Muscle of leg (tissue), 3 donors: ENCODE measurements at regions not wholly inside any gene's neighbourhood (a gene's known extent, or its start where the extent isn't known, plus 50 kb on each side); places are given as distances from the start of the nearest gene placed in this dataset.

Experiments used
- DNase-seq: peaks from one replicate; pipeline ENCODE4 v3.0.0; 2013
- H3K27ac ChIP-seq: one replicate; pipeline ENCODE4 v1.5.1; 2013; ENCODE audit warnings: mild to moderate bottlenecking, low read length, control low read depth
- H3K27me3 ChIP-seq: one replicate; pipeline ENCODE4 v1.6.1; 2013; ENCODE audit warnings: low read length; ENCODE audit not compliant: control insufficient read depth, insufficient read depth
- H3K36me3 ChIP-seq: one replicate; pipeline ENCODE4 v1.6.1; 2013; ENCODE audit warnings: low read length; ENCODE audit not compliant: control insufficient read depth, insufficient read depth
- H3K4me1 ChIP-seq: one replicate; pipeline ENCODE4 v1.6.1; 2013; ENCODE audit warnings: low read length; ENCODE audit not compliant: control insufficient read depth, insufficient read depth
- H3K4me3 ChIP-seq: one replicate; pipeline ENCODE4 v1.5.1; 2013; ENCODE audit warnings: low read length, control low read depth
- H3K9me3 ChIP-seq: replicated peaks from 2 replicates; pipeline ENCODE4 v1.6.1; 2013; ENCODE audit warnings: low read depth, low read length; ENCODE audit not compliant: control insufficient read depth
- WGBS: methylation state at CpG from one replicate; pipeline ENCODE4 v1.1.5; 2013; ENCODE audit warnings: missing lambda C conversion rate; ENCODE audit not compliant: insufficient coverage; 5-methylcytosine and 5-hydroxymethylcytosine counted together

GRCh38 chr10:83522456-83522855, 616.9 kb upstream of the GHITM start:
- no peak for DNase-seq
- Histone ChIP-seq H3K27ac (peak overlapping the region; percentile 15), H3K27me3 (no peaks in the 10 kb centered on the region), H3K4me1 (peaks cover 4% of the 10 kb centered on the region), H3K4me3 (no peak overlapping the region), H3K36me3 (no peaks in the 10 kb centered on the region), H3K9me3 (peaks cover 5% of the 10 kb centered on the region)

GRCh38 chr10:83522881-83523386, 616.4 kb upstream of the GHITM start:
- Histone ChIP-seq H3K27ac (peak overlapping the region; percentile 15), H3K4me1 (peaks cover 4% of the 10 kb centered on the region), H3K36me3 (no peaks in the 10 kb centered on the region), H3K9me3 (peaks cover 7% of the 10 kb centered on the region), H3K4me3 (no peak overlapping the region), H3K27me3 (no peaks in the 10 kb centered on the region)
- DNase-seq: peak; percentile 76
- 31% methylated on average over 2 of the region's 3 CpGs for WGBS

GRCh38 chr10:83527934-83528333, 611.4 kb upstream of the GHITM start:
- DNase-seq: no peak
- no peak overlapping the region for H3K4me3 ChIP-seq
- no peaks in the 10 kb centered on the region for H3K36me3 ChIP-seq
- peaks cover 2% of the 10 kb centered on the region for H3K4me1 ChIP-seq
- no peaks in the 10 kb centered on the region for H3K27me3 ChIP-seq
- H3K27ac ChIP-seq: no peak overlapping the region
- peaks cover 10% of the 10 kb centered on the region for H3K9me3 ChIP-seq

GRCh38 chr10:83533290-83533689, 606.0 kb upstream of the GHITM start:
- no CpG with 5 or more reads among the region's 1 CpG for WGBS
- DNase-seq: no peak
- Histone ChIP-seq H3K4me1 (no peaks in the 10 kb centered on the region), H3K27me3 (no peaks in the 10 kb centered on the region), H3K36me3 (no peaks in the 10 kb centered on the region), H3K9me3 (peaks cover under 1% of the 10 kb centered on the region), H3K27ac (no peak overlapping the region), H3K4me3 (no peak overlapping the region)

GRCh38 chr10:83536426-83536825, 602.9 kb upstream of the GHITM start:
- Histone ChIP-seq H3K4me1 (peaks cover 6% of the 10 kb centered on the region), H3K9me3 (no peaks in the 10 kb centered on the region), H3K36me3 (no peaks in the 10 kb centered on the region), H3K27ac (no peak overlapping the region), H3K4me3 (no peak overlapping the region), H3K27me3 (no peaks in the 10 kb centered on the region)
- no CpG with 5 or more reads among the region's 4 CpGs for WGBS
- DNase-seq: no peak

- Histone ChIP-seq H3K4me1 (peaks cover 6% of the 10 kb centered on the region), H3K27me3 (no peaks in the 10 kb centered on the region), H3K36me3 (no peaks in the 10 kb centered on the region), H3K27ac (no peak overlapping the region), H3K4me3 (no peak overlapping the region), H3K9me3 (no peaks in the 10 kb centered on the region)
- peak; percentile 17 for DNase-seq
Observed at GRCh38 chr10:83538047-83538446, 601.3 kb upstream of the GHITM start.

- DNase-seq: peak; percentile 99
- H3K27ac ChIP-seq: peak overlapping the region; percentile 74
- no peaks in the 10 kb centered on the region for H3K36me3 ChIP-seq
- peaks cover 10% of the 10 kb centered on the region for H3K4me1 ChIP-seq
- no peaks in the 10 kb centered on the region for H3K9me3 ChIP-seq
- no peaks in the 10 kb centered on the region for H3K27me3 ChIP-seq
- H3K4me3 ChIP-seq: no peak overlapping the region
- 20% methylated on average over 2 of the region's 2 CpGs for WGBS
Observed at GRCh38 chr10:83539528-83540308, 599.6 kb upstream of the GHITM start.

- H3K4me1 ChIP-seq: peaks cover 10% of the 10 kb centered on the region
Observed at GRCh38 chr10:83541046-83541445, 598.3 kb upstream of the GHITM start.

GRCh38 chr10:83542774-83543411, 596.4 kb upstream of the GHITM start:
- H3K27me3 ChIP-seq: no peaks in the 10 kb centered on the region
- no peak overlapping the region for H3K4me3 ChIP-seq
- H3K4me1 ChIP-seq: peaks cover 13% of the 10 kb centered on the region
- 47% methylated on average over 4 of the region's 4 CpGs for WGBS
- no peaks in the 10 kb centered on the region for H3K9me3 ChIP-seq
- no peak overlapping the region for H3K27ac ChIP-seq
- peak; percentile 59 for DNase-seq
- H3K36me3 ChIP-seq: no peaks in the 10 kb centered on the region

More at GRCh38 chr10:83541046-83541445, 598.3 kb upstream of the GHITM start:
- Histone ChIP-seq H3K9me3 (no peaks in the 10 kb centered on the region), H3K4me3 (no peak overlapping the region), H3K27ac (no peak overlapping the region), H3K27me3 (no peaks in the 10 kb centered on the region), H3K36me3 (no peaks in the 10 kb centered on the region)
- no CpG with 5 or more reads among the region's 1 CpG for WGBS
- no peak for DNase-seq

GRCh38 chr10:83543691-83544462, 595.4 kb upstream of the GHITM start:
- Histone ChIP-seq H3K4me3 (no peak overlapping the region), H3K27ac (no peak overlapping the region), H3K36me3 (no peaks in the 10 kb centered on the region), H3K4me1 (peaks cover 13% of the 10 kb centered on the region), H3K9me3 (no peaks in the 10 kb centered on the region), H3K27me3 (no peaks in the 10 kb centered on the region)
- DNase-seq: peak; percentile 73
- WGBS: 69% methylated on average over 1 of the region's 2 CpGs
